H1 (cell line): ENCODE measurements at regions not wholly inside any gene's neighbourhood (a gene's known extent, or its start where the extent isn't known, plus 50 kb on each side); places are given as distances from the start of the nearest gene placed in this dataset.

Source experiments
- CTCF ChIA-PET: fragments of 300-600 bp; sonication (Branson Sonifier 250); formaldehyde crosslinking; loops from one replicate; lab custom pipeline; 2021; ENCODE audit not compliant: partially characterized antibody; lab: Charles Lee
- POLR2A ChIA-PET: fragments of 300-600 bp; sonication (Branson Sonifier 250); formaldehyde crosslinking; loops from one replicate; lab custom pipeline; 2021; ENCODE audit warnings: inconsistent platforms; ENCODE audit not compliant: partially characterized antibody; lab: Charles Lee
- DNase-seq, 2 experiments: peaks; one replicate each; pipeline versions ENCODE4 v3.0.0 to v3.0.0-alpha.2; 2010 to 2022; ENCODE audit warnings: low spot score in 2 of 2, low read depth in 1 of 2, mixed read lengths in 1 of 2
- FAIRE-seq: peaks from 2 replicates; lab custom pipeline; 2011; peaks lifted over from hg19 to GRCh38; lab: Jason Lieb, UNC
- H2AFZ ChIP-seq: 2 replicates; pipeline ENCODE4 v1.8.1; 2012; ENCODE audit warnings: low read length, inconsistent platforms
- H2AK5ac ChIP-seq: 2 replicates; pipeline ENCODE4 v1.6.1; 2013; ENCODE audit warnings: low read depth, low read length
- H2BK120ac ChIP-seq: replicated peaks from 2 replicates; pipeline ENCODE3; 2013; ENCODE audit warnings: low read depth, low read length, inconsistent platforms
- H2BK12ac ChIP-seq: 2 replicates; pipeline ENCODE4 v1.6.1; 2013; ENCODE audit warnings: low read depth, low read length
- H2BK15ac ChIP-seq: 2 replicates; pipeline ENCODE4 v1.6.1; 2013; ENCODE audit warnings: low read length
- H2BK20ac ChIP-seq: 2 replicates; pipeline ENCODE4 v1.6.1; 2013; ENCODE audit warnings: low read length
- H2BK5ac ChIP-seq: 2 replicates; pipeline ENCODE4 v1.6.1; 2013; ENCODE audit warnings: low read depth, low read length
- H3K14ac ChIP-seq: 2 replicates; pipeline ENCODE4 v1.6.1; 2013; ENCODE audit warnings: inconsistent platforms; ENCODE audit not compliant: insufficient read length
- H3K18ac ChIP-seq: 2 replicates; pipeline ENCODE4 v1.6.1; 2013; ENCODE audit warnings: low read length; ENCODE audit errors: extremely low read depth
- H3K23ac ChIP-seq: 2 replicates; pipeline ENCODE4 v1.6.1; 2013; ENCODE audit warnings: inconsistent platforms; ENCODE audit not compliant: insufficient read length
- H3K23me2 ChIP-seq: 2 replicates; pipeline ENCODE4 v1.6.1; 2013; ENCODE audit warnings: low read depth, low read length
- H3K27ac ChIP-seq: 2 replicates; pipeline ENCODE4 v1.6.1; 2011; ENCODE audit warnings: low read depth, low read length, inconsistent platforms
- H3K27me3 ChIP-seq, 4 experiments: replicated peaks in 1 of 4; 1 replicate in 1 of 4; 2 replicates in 3 of 4; pipeline versions ENCODE4 v1.6.1 to v1.8.1; 2011 to 2013; ENCODE audit warnings: low read length in 3 of 4, mild to moderate bottlenecking in 3 of 4, inconsistent platforms in 2 of 4, mixed read lengths in 2 of 4, moderate library complexity in 1 of 4; ENCODE audit not compliant: control insufficient read depth in 3 of 4, insufficient read depth in 3 of 4; ENCODE audit errors: extremely low read depth in 1 of 4
- H3K36me3 ChIP-seq, 4 experiments: 2 replicates each; pipeline versions ENCODE4 v1.6.1 to v1.8.1; 2011 to 2013; ENCODE audit warnings: mild to moderate bottlenecking in 4 of 4, low read length in 3 of 4, moderate library complexity in 2 of 4, control low read depth in 1 of 4, inconsistent platforms in 1 of 4; ENCODE audit not compliant: insufficient read depth in 4 of 4, control insufficient read depth in 2 of 4
- H3K4ac ChIP-seq: replicated peaks from 2 replicates; pipeline ENCODE3; 2013; ENCODE audit warnings: low read length, low read depth, mixed read lengths, inconsistent platforms; ENCODE audit not compliant: insufficient read length
- H3K4me1 ChIP-seq, 4 experiments: replicated peaks in 1 of 4; 1 replicate in 1 of 4; 2 replicates in 3 of 4; pipeline versions ENCODE4 v1.6.1 to v1.8.1; 2011 to 2013; ENCODE audit warnings: low read length in 3 of 4, inconsistent platforms in 2 of 4, mixed read lengths in 1 of 4; ENCODE audit not compliant: insufficient read depth in 4 of 4, control insufficient read depth in 3 of 4
- H3K4me2 ChIP-seq, 2 experiments: 2 replicates each; pipeline versions ENCODE4 v1.6.1 to v1.8.1; 2011 to 2013; ENCODE audit warnings: low read depth in 2 of 2, low read length in 2 of 2, control low read depth in 1 of 2, inconsistent platforms in 1 of 2, mild to moderate bottlenecking in 1 of 2; ENCODE audit not compliant: insufficient read depth in 1 of 2
- H3K4me3 ChIP-seq, 4 experiments: fragments of 200-600, 300-600 bp in 1 of 4; sonication (generic), shearing (Covaris generic), sonication (Bioruptor Twin) in 1 of 4; 2 replicates each; pipeline versions ENCODE4 v1.5.1 to v1.8.1; 2011 to 2016; ENCODE audit warnings: low read length in 4 of 4, low read depth in 3 of 4, control low read depth in 2 of 4, inconsistent platforms in 2 of 4, mild to moderate bottlenecking in 2 of 4, mixed read lengths in 1 of 4, moderate library complexity in 1 of 4; ENCODE audit not compliant: insufficient read depth in 2 of 4; ENCODE audit errors: extremely low read depth in 1 of 4
- H3K56ac ChIP-seq: replicated peaks from 2 replicates; pipeline ENCODE3; 2013; ENCODE audit warnings: low read depth, mild to moderate bottlenecking, mixed read lengths, low read length, inconsistent platforms; ENCODE audit not compliant: insufficient read length
- H3K79me1 ChIP-seq: 2 replicates; pipeline ENCODE4 v1.6.1; 2013; ENCODE audit warnings: low read depth, low read length, control low read depth
- H3K79me2 ChIP-seq, 2 experiments: 2 replicates each; pipeline versions ENCODE4 v1.6.1 to v1.8.1; 2012 to 2013; ENCODE audit warnings: low read length in 2 of 2, mild to moderate bottlenecking in 2 of 2, inconsistent platforms in 1 of 2; ENCODE audit not compliant: insufficient read depth in 2 of 2, control insufficient read depth in 1 of 2
- H3K9ac ChIP-seq, 4 experiments: replicated peaks in 1 of 4; 1 replicate in 1 of 4; 2 replicates in 3 of 4; pipeline versions ENCODE4 v1.6.1 to v1.8.1; 2011 to 2013; ENCODE audit warnings: low read depth in 3 of 4, low read length in 3 of 4, control low read depth in 2 of 4, mild to moderate bottlenecking in 2 of 4, moderate library complexity in 2 of 4, inconsistent platforms in 1 of 4; ENCODE audit errors: extremely low read depth in 1 of 4
- H3K9me3 ChIP-seq, 2 experiments: 2 replicates each; pipeline versions ENCODE4 v1.6.1 to v1.8.1; 2012 to 2013; ENCODE audit warnings: mild to moderate bottlenecking in 2 of 2, moderate library complexity in 2 of 2, control low read depth in 1 of 2, inconsistent platforms in 1 of 2, low read depth in 1 of 2, low read length in 1 of 2, mixed read lengths in 1 of 2; ENCODE audit not compliant: insufficient read depth in 2 of 2
- H4K20me1 ChIP-seq, 2 experiments: replicated peaks in 1 of 2; 2 replicates each; pipeline versions ENCODE3 to v1.8.1; 2011 to 2013; ENCODE audit warnings: inconsistent platforms in 2 of 2, low read length in 2 of 2, mild to moderate bottlenecking in 1 of 2; ENCODE audit not compliant: insufficient read depth in 2 of 2, control insufficient read depth in 1 of 2
- H4K5ac ChIP-seq: 2 replicates; pipeline ENCODE4 v1.6.1; 2013; ENCODE audit warnings: low read length, low read depth, mixed read lengths, inconsistent platforms; ENCODE audit not compliant: insufficient read length
- H4K8ac ChIP-seq: 2 replicates; pipeline ENCODE4 v1.8.0; 2013; ENCODE audit warnings: mild to moderate bottlenecking, moderate library complexity, low read length, inconsistent platforms; ENCODE audit not compliant: insufficient read depth; ENCODE audit errors: extremely low read depth
- H4K91ac ChIP-seq: replicated peaks from 2 replicates; pipeline ENCODE3; 2013; ENCODE audit warnings: low read length, mixed read lengths, inconsistent platforms; ENCODE audit not compliant: insufficient read length
- BACH1 ChIP-seq: IDR thresholded peaks from 2 replicates; pipeline ENCODE4 v1.6.1; 2012; ENCODE audit warnings: low read length, improper control_type of control experiment
- CHD1 ChIP-seq: IDR thresholded peaks from 2 replicates; pipeline ENCODE4 v1.6.1; 2012; ENCODE audit warnings: low read depth, low read length, improper control_type of control experiment
- EGR1 ChIP-seq: IDR thresholded peaks from 2 replicates; pipeline ENCODE4 v1.6.1; 2011; ENCODE audit warnings: low read depth, low read length, borderline replicate concordance
- HDAC2 ChIP-seq, 2 experiments: fragments of 300-600 bp in 1 of 2; sonication (generic) in 1 of 2; IDR thresholded peaks; 2 replicates each; pipeline ENCODE4 v1.6.1; 2011 to 2012; ENCODE audit warnings: low read depth in 2 of 2, low read length in 2 of 2, mild to moderate bottlenecking in 2 of 2, moderate library complexity in 2 of 2, borderline replicate concordance in 1 of 2, inconsistent platforms in 1 of 2
- KDM5A ChIP-seq: fragments of 200-600 bp; IDR thresholded peaks from 2 replicates; pipeline ENCODE4 v1.7.1; 2012; ENCODE audit warnings: mild to moderate bottlenecking, low read length, inconsistent platforms, mixed read lengths
- NRF1 ChIP-seq: IDR thresholded peaks from 2 replicates; pipeline ENCODE4 v1.6.1; 2011; ENCODE audit warnings: mild to moderate bottlenecking, low read depth, low read length, improper control_type of control experiment
- PHF8 ChIP-seq: fragments of 200-600 bp; sonication (generic); conservative IDR thresholded peaks from 2 replicates; pipeline ENCODE4 v1.7.1; 2012; ENCODE audit warnings: low read depth, mild to moderate bottlenecking, inconsistent platforms, low read length, moderate library complexity
- POLR2AphosphoS5 ChIP-seq: IDR thresholded peaks from 2 replicates; pipeline ENCODE4 v1.6.1; 2011; ENCODE audit warnings: low read depth, low read length
- RBBP5 ChIP-seq: IDR thresholded peaks from 2 replicates; pipeline ENCODE4 v1.7.1; 2012; ENCODE audit warnings: low read depth, mild to moderate bottlenecking, inconsistent platforms, low read length, moderate library complexity, borderline replicate concordance
- RNF2 ChIP-seq: fragments of 200-900, 300-1000 bp; sonication (generic); IDR thresholded peaks from 2 replicates; pipeline ENCODE4 v1.7.1; 2016; ENCODE audit warnings: borderline replicate concordance, low read depth, mild to moderate bottlenecking, antibody characterized with exemption, low read length; ENCODE audit not compliant: poor library complexity, severe bottlenecking; ENCODE audit errors: missing control alignments
- SIN3A ChIP-seq, 2 experiments: IDR thresholded peaks in 1 of 2; conservative IDR thresholded peaks in 1 of 2; 2 replicates each; pipeline ENCODE4 v1.6.1; 2011 to 2012; ENCODE audit warnings: low read length in 2 of 2, improper control_type of control experiment in 1 of 2, low read depth in 1 of 2, mild to moderate bottlenecking in 1 of 2
- SRF ChIP-seq: IDR thresholded peaks from 2 replicates; pipeline ENCODE4 v1.6.1; 2011; ENCODE audit warnings: mild to moderate bottlenecking, low read depth, low read length, moderate library complexity
- TAF7 ChIP-seq: optimal IDR thresholded peaks from 2 replicates; pipeline ENCODE3; 2011; ENCODE audit warnings: low read depth, mild to moderate bottlenecking, inconsistent platforms, low read length, moderate library complexity, borderline replicate concordance
- WGBS, 2 experiments: shearing (Covaris generic) in 1 of 2; methylation state at CpG; one replicate each; pipeline versions ENCODE4 v1.1.6 to v1.1.7; 2013 to 2015; ENCODE audit warnings: low lambda C conversion rate in 2 of 2, mixed read lengths in 2 of 2, inconsistent platforms in 1 of 2, low coverage in 1 of 2, missing lambda C conversion rate in 1 of 2; ENCODE audit not compliant: insufficient replicate concordance in 2 of 2, insufficient coverage in 1 of 2, insufficient read length in 1 of 2; ENCODE audit errors: extremely low coverage in 1 of 2, missing lambda C conversion rate in 1 of 2; 5-methylcytosine and 5-hydroxymethylcytosine counted together

- WGBS, 2 experiments, result 100% methylated on average over 1 of the region's 1 CpG; no CpG with 5 or more reads in 1 of the 2 experiments
- no peak overlapping the region for H2BK120ac ChIP-seq
- H4K20me1 ChIP-seq, result no peaks in the 10 kb centered on the region
- no peak for TF ChIP-seq NRF1
- no peak for TF ChIP-seq RNF2
- no peak for TF ChIP-seq CHD1
- TF ChIP-seq PHF8, result no peak
- TF ChIP-seq TAF7, result no peak
- TF ChIP-seq SIN3A (conservative IDR thresholded peaks at IDR 0.05 in 1 of 2, IDR thresholded peaks at IDR 0.05 in 1 of 2; ENCODE audit: low read depth in 1 of 2, low read length in 2 of 2), result no peak
- TF ChIP-seq EGR1, result no peak
- no peak for TF ChIP-seq RBBP5
- no peak for TF ChIP-seq HDAC2 (IDR thresholded peaks at IDR 0.05; ENCODE audit: borderline replicate concordance in 1 of 2, low read depth in 2 of 2, low read length in 2 of 2)
- TF ChIP-seq POLR2AphosphoS5, result no peak
- no peak for TF ChIP-seq SRF
- TF ChIP-seq KDM5A, result no peak
- TF ChIP-seq BACH1, result no peak
These were observed 427.1 kb downstream of the KDM5D start for GRCh38 chrY:19317271-19317987.

More at GRCh38 chrY:19317271-19317987, 427.1 kb downstream of the KDM5D start:
- H3K14ac ChIP-seq, result no peak overlapping the region
- no peaks in the 10 kb centered on the region for H3K4me1 ChIP-seq
- no peak overlapping the region for H3K23ac ChIP-seq
- H3K4ac ChIP-seq, result no peak overlapping the region
- H4K8ac ChIP-seq, result no peak overlapping the region
- POLR2A ChIA-PET, result no interaction called here
- no peaks in the 10 kb centered on the region for H3K23me2 ChIP-seq
- no peaks in the 10 kb centered on the region for H3K27me3 ChIP-seq
- no peak overlapping the region for H3K27ac ChIP-seq
- H2BK5ac ChIP-seq, result no peak overlapping the region
- H3K4me2 ChIP-seq, result no peak overlapping the region
- H4K91ac ChIP-seq, result no peak overlapping the region
- H2BK20ac ChIP-seq, result no peak overlapping the region
- no peak overlapping the region for H3K9ac ChIP-seq
- H2BK12ac ChIP-seq, result no peak overlapping the region
- H3K4me3 ChIP-seq, result no peak overlapping the region
- H3K36me3 ChIP-seq, result no peaks in the 10 kb centered on the region
- H3K9me3 ChIP-seq, result peaks cover 14% of the 10 kb centered on the region in 2 experiments; a peak in 2 of 4 replicates
- H2BK15ac ChIP-seq, result no peak overlapping the region
- CTCF ChIA-PET, result no interaction called here
- H3K18ac ChIP-seq, result no peak overlapping the region
- H3K56ac ChIP-seq, result no peak overlapping the region
- no peak for DNase-seq
- no peaks in the 10 kb centered on the region for H3K79me2 ChIP-seq
- no peaks in the 10 kb centered on the region for H3K79me1 ChIP-seq
- H4K5ac ChIP-seq, result no peak overlapping the region
- FAIRE-seq, result no peak
- no peak overlapping the region for H2AK5ac ChIP-seq
- H2AFZ ChIP-seq, result no peak overlapping the region
